ENCODE measurements at regions not wholly inside any gene's neighbourhood (a gene's known extent, or its start where the extent isn't known, plus 50 kb on each side); places are given as distances from the start of the nearest gene placed in this dataset.
A peak's percentile ranks its signal among the peaks of the same experiment; 100 is the strongest.

- no peak overlapping the region for H3K4me3 ChIP-seq (ENCODE audit: low read length)
- no peak for TF ChIP-seq CTCF (conservative IDR thresholded peaks at IDR 0.05; ENCODE audit: low read depth, low read length)
- DNase-seq (ENCODE audit: low read depth): no peak
Observed at GRCh38 chrX:39750848-39751247, 346.9 kb downstream of the BCOR start.

GRCh38 chrX:39752815-39753214, 344.9 kb downstream of the BCOR start:
- no peak for TF ChIP-seq CTCF (conservative IDR thresholded peaks at IDR 0.05; ENCODE audit: low read depth, low read length)
- H3K4me3 ChIP-seq (ENCODE audit: low read length): no peak overlapping the region
- DNase-seq (ENCODE audit: low read depth): no peak

GRCh38 chrX:39753293-39753996, 344.3 kb downstream of the BCOR start:
- H3K4me3 ChIP-seq (ENCODE audit: low read length): no peak overlapping the region
- peak; percentile 57 for DNase-seq (ENCODE audit: low read depth)
- TF ChIP-seq CTCF (conservative IDR thresholded peaks at IDR 0.05; ENCODE audit: low read depth, low read length): no peak

- no peak overlapping the region for H3K4me3 ChIP-seq (ENCODE audit: low read length)
- TF ChIP-seq CTCF (conservative IDR thresholded peaks at IDR 0.05; ENCODE audit: low read depth, low read length): no peak
- peak; percentile 94 for DNase-seq (ENCODE audit: low read depth)
Observed at GRCh38 chrX:39755143-39756032, 342.4 kb downstream of the BCOR start.

- no peak for DNase-seq (ENCODE audit: low read depth)
- no peak for TF ChIP-seq CTCF (conservative IDR thresholded peaks at IDR 0.05; ENCODE audit: low read depth, low read length)
- no peak overlapping the region for H3K4me3 ChIP-seq (ENCODE audit: low read length)
Observed at GRCh38 chrX:39756086-39756883, 341.5 kb downstream of the BCOR start.

- no peak for DNase-seq (ENCODE audit: low read depth)
- no peak for TF ChIP-seq CTCF (conservative IDR thresholded peaks at IDR 0.05; ENCODE audit: low read depth, low read length)
- H3K4me3 ChIP-seq (ENCODE audit: low read length): no peak overlapping the region
Observed at GRCh38 chrX:39757971-39758370, 339.8 kb downstream of the BCOR start.
